GM23338 (cell line): ENCODE measurements at regions not wholly inside any gene's neighbourhood (a gene's known extent, or its start where the extent isn't known, plus 50 kb on each side); places are given as distances from the start of the nearest gene placed in this dataset.

ENCODE experiments used
- ATAC-seq: fragments of 200-7000 bp; cut with Tn5 transposase; 3 replicates; pipeline ENCODE4 v1.9.1; 2020
- DNase-seq: peaks from one replicate; pipeline ENCODE4 v3.0.0-alpha.2; 2015; ENCODE audit warnings: low spot score
- H2AFZ ChIP-seq: fragments of 200-600 bp; sonication (generic); 2 replicates; pipeline ENCODE4 v1.8.0; 2016; ENCODE audit warnings: antibody characterized with exemption, mild to moderate bottlenecking, moderate library complexity
- H3F3A ChIP-seq: fragments of 200-600 bp; sonication (generic); replicated peaks from 2 replicates; pipeline ENCODE4 v1.8.0; 2017; ENCODE audit warnings: antibody characterized with exemption, mixed run types, low read depth
- H3K27ac ChIP-seq: fragments of 200-600 bp; sonication (generic); 2 replicates; pipeline ENCODE4 v1.6.1; 2016; ENCODE audit warnings: low read depth
- H3K27me3 ChIP-seq: fragments of 200-600 bp; sonication (generic); 2 replicates; pipeline ENCODE4 v1.8.0; 2016; ENCODE audit warnings: mild to moderate bottlenecking, mixed run types, moderate library complexity; ENCODE audit not compliant: insufficient read depth
- H3K36me3 ChIP-seq: fragments of 200-600 bp; sonication (generic); 2 replicates; pipeline ENCODE4 v1.8.0; 2016; ENCODE audit warnings: mild to moderate bottlenecking; ENCODE audit not compliant: insufficient read depth
- H3K4me1 ChIP-seq: fragments of 200-600 bp; sonication (generic); 2 replicates; pipeline ENCODE4 v1.8.0; 2016; ENCODE audit warnings: mild to moderate bottlenecking, moderate library complexity; ENCODE audit not compliant: insufficient read depth
- H3K4me2 ChIP-seq: fragments of 200-600 bp; sonication (generic); 2 replicates; pipeline ENCODE4 v1.7.1; 2017; ENCODE audit warnings: mixed run types
- H3K4me3 ChIP-seq: fragments of 200-600 bp; sonication (generic); 2 replicates; pipeline ENCODE4 v1.6.1; 2016; ENCODE audit warnings: mixed run types
- H3K79me2 ChIP-seq: fragments of 200-600 bp; sonication (generic); replicated peaks from 2 replicates; pipeline ENCODE4 v1.8.0; 2017; ENCODE audit warnings: mild to moderate bottlenecking; ENCODE audit not compliant: insufficient read depth
- H3K9me2 ChIP-seq: fragments of 200-600 bp; sonication (generic); 2 replicates; pipeline ENCODE4 v1.8.0; 2017; ENCODE audit not compliant: insufficient read depth
- H4K20me1 ChIP-seq: fragments of 200-600 bp; sonication (generic); replicated peaks from 2 replicates; pipeline ENCODE4 v1.8.0; 2017; ENCODE audit warnings: mild to moderate bottlenecking; ENCODE audit not compliant: insufficient read depth
- H3K27ac Mint-ChIP-seq: 2 replicates; pipeline ENCODE4 v1.8.0; 2020; ENCODE audit warnings: inconsistent platforms, mild to moderate bottlenecking, moderate library complexity, mixed read lengths
- H3K27me3 Mint-ChIP-seq: 3 replicates; pipeline ENCODE4 v1.8.0; 2022; ENCODE audit warnings: low read depth, mild to moderate bottlenecking, moderate library complexity, mixed read lengths, inconsistent platforms; ENCODE audit not compliant: insufficient read depth, poor library complexity
- H3K36me3 Mint-ChIP-seq: 3 replicates; pipeline ENCODE4 v1.8.0; 2021; ENCODE audit warnings: low read depth, mild to moderate bottlenecking, inconsistent platforms, moderate library complexity, mixed read lengths
- H3K4me1 Mint-ChIP-seq: 3 replicates; pipeline ENCODE4 v1.8.0; 2020; ENCODE audit warnings: mild to moderate bottlenecking, inconsistent platforms, mixed read lengths
- H3K4me3 Mint-ChIP-seq: 3 replicates; pipeline ENCODE4 v1.8.0; 2021; ENCODE audit warnings: moderate library complexity, mild to moderate bottlenecking, inconsistent platforms, mixed read lengths
- H3K9me3 Mint-ChIP-seq: 3 replicates; pipeline ENCODE4 v1.8.0; 2020; ENCODE audit warnings: moderate library complexity, mild to moderate bottlenecking, inconsistent platforms, mixed read lengths
- CREB1 ChIP-seq: fragments of 250-450 bp; sonication (Bioruptor Pico); IDR thresholded peaks from 2 replicates; pipeline ENCODE4 v1.5.0; 2020; ENCODE audit warnings: low read depth, mild to moderate bottlenecking, moderate library complexity
- CTCF ChIP-seq, 2 experiments: fragments of 200-600 bp in 1 of 2; sonication (generic) in 1 of 2; conservative IDR thresholded peaks; 2 replicates each; pipeline versions ENCODE4 v1.5.1 to v1.6.1; 2016 to 2017; ENCODE audit warnings: antibody characterized with exemption in 2 of 2, low read depth in 2 of 2, mild to moderate bottlenecking in 2 of 2, moderate library complexity in 1 of 2
- ETS1 ChIP-seq: IDR thresholded peaks from 2 replicates; pipeline ENCODE4 v1.6.1; 2016; ENCODE audit warnings: antibody characterized with exemption
- EZH2 ChIP-seq: fragments of 200-600 bp; sonication (generic); IDR thresholded peaks from one replicate; pipeline ENCODE4 v1.8.0; 2017; ENCODE audit warnings: antibody characterized with exemption, mild to moderate bottlenecking, low read depth; ENCODE audit not compliant: unreplicated experiment
- EZH2phosphoT487 ChIP-seq: fragments of 200-600 bp; sonication (generic); IDR thresholded peaks from one replicate; pipeline ENCODE4 v1.8.1; 2018; ENCODE audit warnings: antibody characterized with exemption; ENCODE audit not compliant: unreplicated experiment
- JUNB ChIP-seq: IDR thresholded peaks from one replicate; pipeline ENCODE4 v1.6.1; 2016; ENCODE audit warnings: antibody characterized with exemption; ENCODE audit not compliant: unreplicated experiment
- NANOG ChIP-seq: IDR thresholded peaks from 2 replicates; pipeline ENCODE4 v1.6.1; 2016; ENCODE audit warnings: antibody characterized with exemption, borderline replicate concordance
- POLR2AphosphoS5 ChIP-seq: IDR thresholded peaks from 2 replicates; pipeline ENCODE4 v1.6.1; 2016; ENCODE audit warnings: antibody characterized with exemption, low read depth
- REST ChIP-seq: IDR thresholded peaks from one replicate; pipeline ENCODE4 v1.6.1; 2018; ENCODE audit warnings: antibody characterized with exemption; ENCODE audit not compliant: unreplicated experiment
- STAT1 ChIP-seq: IDR thresholded peaks from one replicate; pipeline ENCODE4 v1.6.1; 2016; ENCODE audit warnings: antibody characterized with exemption; ENCODE audit not compliant: unreplicated experiment
- ZNF114 ChIP-seq: fragments of 250-450 bp; sonication (Bioruptor Pico); IDR thresholded peaks from 2 replicates; pipeline ENCODE4 v1.5.0; 2020; ENCODE audit warnings: mild to moderate bottlenecking, moderate library complexity
- ZNF331 ChIP-seq: fragments of 250-450 bp; sonication (Bioruptor Pico); IDR thresholded peaks from 2 replicates; pipeline ENCODE4 v1.5.0; 2020; ENCODE audit warnings: low read depth, mild to moderate bottlenecking, moderate library complexity
- ZNF462 ChIP-seq: fragments of 250-450 bp; sonication (Bioruptor Pico); IDR thresholded peaks from 2 replicates; pipeline ENCODE4 v1.5.0; 2020; ENCODE audit warnings: mild to moderate bottlenecking, moderate library complexity

- no peaks in the 10 kb centered on the region for H4K20me1 ChIP-seq
- Mint-ChIP-seq H3K27ac (no peak overlapping the region), H3K9me3 (no peaks in the 10 kb centered on the region), H3K4me1 (peaks cover 13% of the 10 kb centered on the region), H3K4me3 (no peak overlapping the region), H3K36me3 (peaks cover 3% of the 10 kb centered on the region; the same call in 1 of the 3 replicates), H3K27me3 (peaks cover 5% of the 10 kb centered on the region)
- no peak overlapping the region for H3K4me2 ChIP-seq
- TF ChIP-seq STAT1 (no peak), EZH2phosphoT487 (no peak), REST (no peak), NANOG (no peak), POLR2AphosphoS5 (no peak), EZH2 (no peak), ETS1 (no peak), ZNF331 (CRISPR knock-in tag) (no peak), CREB1 (CRISPR knock-in tag) (no peak), ZNF462 (CRISPR knock-in tag) (no peak), CTCF (conservative IDR thresholded peaks at IDR 0.05; ENCODE audit: low read depth in 2 of 2) (no peak), ZNF114 (no peak), JUNB (no peak)
- no peaks in the 10 kb centered on the region for H3K36me3 ChIP-seq
- no peaks in the 10 kb centered on the region for H3K27me3 ChIP-seq
- H3F3A ChIP-seq: no peaks in the 10 kb centered on the region
- peaks cover 15% of the 10 kb centered on the region for H3K9me2 ChIP-seq
- ATAC-seq (no peak), DNase-seq (no peak)
- H3K79me2 ChIP-seq: no peaks in the 10 kb centered on the region
- no peak overlapping the region for H3K27ac ChIP-seq
- no peak overlapping the region for H3K4me3 ChIP-seq
- H3K4me1 ChIP-seq: peaks cover 10% of the 10 kb centered on the region; the same call in 1 of the 2 replicates
- H2AFZ ChIP-seq: no peak overlapping the region
Observed at GRCh38 chr1:94676686-94677085, 135.1 kb upstream of the F3 start.
